H1 (cell line): ENCODE measurements at regions not wholly inside any gene's neighbourhood (a gene's known extent, or its start where the extent isn't known, plus 50 kb on each side); places are given as distances from the start of the nearest gene placed in this dataset.

Experiments used
- CTCF ChIA-PET: fragments of 300-600 bp; sonication (Branson Sonifier 250); formaldehyde crosslinking; loops from one replicate; lab custom pipeline; 2021; ENCODE audit not compliant: partially characterized antibody; lab: Charles Lee
- POLR2A ChIA-PET: fragments of 300-600 bp; sonication (Branson Sonifier 250); formaldehyde crosslinking; loops from one replicate; lab custom pipeline; 2021; ENCODE audit warnings: inconsistent platforms; ENCODE audit not compliant: partially characterized antibody; lab: Charles Lee
- DNase-seq, 2 experiments: peaks; one replicate each; pipeline versions ENCODE4 v3.0.0 to v3.0.0-alpha.2; 2010 to 2022; ENCODE audit warnings: low spot score in 2 of 2, low read depth in 1 of 2, mixed read lengths in 1 of 2
- FAIRE-seq: peaks from 2 replicates; lab custom pipeline; 2011; peaks lifted over from hg19 to GRCh38; lab: Jason Lieb, UNC
- H2AFZ ChIP-seq: 2 replicates; pipeline ENCODE4 v1.8.1; 2012; ENCODE audit warnings: low read length, inconsistent platforms
- H2AK5ac ChIP-seq: 2 replicates; pipeline ENCODE4 v1.6.1; 2013; ENCODE audit warnings: low read depth, low read length
- H2BK120ac ChIP-seq: replicated peaks from 2 replicates; pipeline ENCODE3; 2013; ENCODE audit warnings: low read depth, low read length, inconsistent platforms
- H2BK12ac ChIP-seq: 2 replicates; pipeline ENCODE4 v1.6.1; 2013; ENCODE audit warnings: low read depth, low read length
- H2BK15ac ChIP-seq: 2 replicates; pipeline ENCODE4 v1.6.1; 2013; ENCODE audit warnings: low read length
- H2BK20ac ChIP-seq: 2 replicates; pipeline ENCODE4 v1.6.1; 2013; ENCODE audit warnings: low read length
- H2BK5ac ChIP-seq: 2 replicates; pipeline ENCODE4 v1.6.1; 2013; ENCODE audit warnings: low read depth, low read length
- H3K14ac ChIP-seq: 2 replicates; pipeline ENCODE4 v1.6.1; 2013; ENCODE audit warnings: inconsistent platforms; ENCODE audit not compliant: insufficient read length
- H3K18ac ChIP-seq: 2 replicates; pipeline ENCODE4 v1.6.1; 2013; ENCODE audit warnings: low read length; ENCODE audit errors: extremely low read depth
- H3K23ac ChIP-seq: 2 replicates; pipeline ENCODE4 v1.6.1; 2013; ENCODE audit warnings: inconsistent platforms; ENCODE audit not compliant: insufficient read length
- H3K23me2 ChIP-seq: 2 replicates; pipeline ENCODE4 v1.6.1; 2013; ENCODE audit warnings: low read depth, low read length
- H3K27ac ChIP-seq: 2 replicates; pipeline ENCODE4 v1.6.1; 2011; ENCODE audit warnings: low read depth, low read length, inconsistent platforms
- H3K27me3 ChIP-seq, 4 experiments: replicated peaks in 1 of 4; 1 replicate in 1 of 4; 2 replicates in 3 of 4; pipeline versions ENCODE4 v1.6.1 to v1.8.1; 2011 to 2013; ENCODE audit warnings: low read length in 3 of 4, mild to moderate bottlenecking in 3 of 4, inconsistent platforms in 2 of 4, mixed read lengths in 2 of 4, moderate library complexity in 1 of 4; ENCODE audit not compliant: control insufficient read depth in 3 of 4, insufficient read depth in 3 of 4; ENCODE audit errors: extremely low read depth in 1 of 4
- H3K36me3 ChIP-seq, 4 experiments: 2 replicates each; pipeline versions ENCODE4 v1.6.1 to v1.8.1; 2011 to 2013; ENCODE audit warnings: mild to moderate bottlenecking in 4 of 4, low read length in 3 of 4, moderate library complexity in 2 of 4, control low read depth in 1 of 4, inconsistent platforms in 1 of 4; ENCODE audit not compliant: insufficient read depth in 4 of 4, control insufficient read depth in 2 of 4
- H3K4ac ChIP-seq: replicated peaks from 2 replicates; pipeline ENCODE3; 2013; ENCODE audit warnings: low read length, low read depth, mixed read lengths, inconsistent platforms; ENCODE audit not compliant: insufficient read length
- H3K4me1 ChIP-seq, 4 experiments: replicated peaks in 1 of 4; 1 replicate in 1 of 4; 2 replicates in 3 of 4; pipeline versions ENCODE4 v1.6.1 to v1.8.1; 2011 to 2013; ENCODE audit warnings: low read length in 3 of 4, inconsistent platforms in 2 of 4, mixed read lengths in 1 of 4; ENCODE audit not compliant: insufficient read depth in 4 of 4, control insufficient read depth in 3 of 4
- H3K4me2 ChIP-seq, 2 experiments: 2 replicates each; pipeline versions ENCODE4 v1.6.1 to v1.8.1; 2011 to 2013; ENCODE audit warnings: low read depth in 2 of 2, low read length in 2 of 2, control low read depth in 1 of 2, inconsistent platforms in 1 of 2, mild to moderate bottlenecking in 1 of 2; ENCODE audit not compliant: insufficient read depth in 1 of 2
- H3K4me3 ChIP-seq, 4 experiments: fragments of 200-600, 300-600 bp in 1 of 4; sonication (generic), shearing (Covaris generic), sonication (Bioruptor Twin) in 1 of 4; 2 replicates each; pipeline versions ENCODE4 v1.5.1 to v1.8.1; 2011 to 2016; ENCODE audit warnings: low read length in 4 of 4, low read depth in 3 of 4, control low read depth in 2 of 4, inconsistent platforms in 2 of 4, mild to moderate bottlenecking in 2 of 4, mixed read lengths in 1 of 4, moderate library complexity in 1 of 4; ENCODE audit not compliant: insufficient read depth in 2 of 4; ENCODE audit errors: extremely low read depth in 1 of 4
- H3K56ac ChIP-seq: replicated peaks from 2 replicates; pipeline ENCODE3; 2013; ENCODE audit warnings: low read depth, mild to moderate bottlenecking, mixed read lengths, low read length, inconsistent platforms; ENCODE audit not compliant: insufficient read length
- H3K79me1 ChIP-seq: 2 replicates; pipeline ENCODE4 v1.6.1; 2013; ENCODE audit warnings: low read depth, low read length, control low read depth
- H3K79me2 ChIP-seq, 2 experiments: 2 replicates each; pipeline versions ENCODE4 v1.6.1 to v1.8.1; 2012 to 2013; ENCODE audit warnings: low read length in 2 of 2, mild to moderate bottlenecking in 2 of 2, inconsistent platforms in 1 of 2; ENCODE audit not compliant: insufficient read depth in 2 of 2, control insufficient read depth in 1 of 2
- H3K9ac ChIP-seq, 4 experiments: replicated peaks in 1 of 4; 1 replicate in 1 of 4; 2 replicates in 3 of 4; pipeline versions ENCODE4 v1.6.1 to v1.8.1; 2011 to 2013; ENCODE audit warnings: low read depth in 3 of 4, low read length in 3 of 4, control low read depth in 2 of 4, mild to moderate bottlenecking in 2 of 4, moderate library complexity in 2 of 4, inconsistent platforms in 1 of 4; ENCODE audit errors: extremely low read depth in 1 of 4
- H3K9me3 ChIP-seq, 2 experiments: 2 replicates each; pipeline versions ENCODE4 v1.6.1 to v1.8.1; 2012 to 2013; ENCODE audit warnings: mild to moderate bottlenecking in 2 of 2, moderate library complexity in 2 of 2, control low read depth in 1 of 2, inconsistent platforms in 1 of 2, low read depth in 1 of 2, low read length in 1 of 2, mixed read lengths in 1 of 2; ENCODE audit not compliant: insufficient read depth in 2 of 2
- H4K20me1 ChIP-seq, 2 experiments: replicated peaks in 1 of 2; 2 replicates each; pipeline versions ENCODE3 to v1.8.1; 2011 to 2013; ENCODE audit warnings: inconsistent platforms in 2 of 2, low read length in 2 of 2, mild to moderate bottlenecking in 1 of 2; ENCODE audit not compliant: insufficient read depth in 2 of 2, control insufficient read depth in 1 of 2
- H4K5ac ChIP-seq: 2 replicates; pipeline ENCODE4 v1.6.1; 2013; ENCODE audit warnings: low read length, low read depth, mixed read lengths, inconsistent platforms; ENCODE audit not compliant: insufficient read length
- H4K8ac ChIP-seq: 2 replicates; pipeline ENCODE4 v1.8.0; 2013; ENCODE audit warnings: mild to moderate bottlenecking, moderate library complexity, low read length, inconsistent platforms; ENCODE audit not compliant: insufficient read depth; ENCODE audit errors: extremely low read depth
- H4K91ac ChIP-seq: replicated peaks from 2 replicates; pipeline ENCODE3; 2013; ENCODE audit warnings: low read length, mixed read lengths, inconsistent platforms; ENCODE audit not compliant: insufficient read length
- BCL11A ChIP-seq, 2 experiments: IDR thresholded peaks; one replicate each; pipeline ENCODE4 v1.6.1; 2011; ENCODE audit warnings: low read depth in 2 of 2, low read length in 2 of 2, mild to moderate bottlenecking in 2 of 2
- BRCA1 ChIP-seq: IDR thresholded peaks from 2 replicates; pipeline ENCODE4 v1.6.1; 2012; ENCODE audit warnings: low read depth, low read length, improper control_type of control experiment
- CBX5 ChIP-seq: fragments of 300-800, 300-1000 bp; sonication (generic); IDR thresholded peaks from 2 replicates; pipeline ENCODE4 v1.7.1; 2016; ENCODE audit warnings: antibody characterized with exemption, low read length, low read depth
- CBX8 ChIP-seq: fragments of 300-800, 300-1000 bp; sonication (generic); IDR thresholded peaks from 2 replicates; pipeline ENCODE4 v1.7.1; 2016; ENCODE audit warnings: low read depth, low read length, borderline replicate concordance
- CREB1 ChIP-seq: IDR thresholded peaks from 2 replicates; pipeline ENCODE4 v1.6.1; 2012; ENCODE audit warnings: inconsistent platforms
- FOSL1 ChIP-seq: IDR thresholded peaks from 2 replicates; pipeline ENCODE4 v1.6.1; 2011; ENCODE audit warnings: mild to moderate bottlenecking, low read depth, low read length, moderate library complexity; ENCODE audit not compliant: insufficient read depth
- HDAC2 ChIP-seq, 2 experiments: fragments of 300-600 bp in 1 of 2; sonication (generic) in 1 of 2; IDR thresholded peaks; 2 replicates each; pipeline ENCODE4 v1.6.1; 2011 to 2012; ENCODE audit warnings: low read depth in 2 of 2, low read length in 2 of 2, mild to moderate bottlenecking in 2 of 2, moderate library complexity in 2 of 2, borderline replicate concordance in 1 of 2, inconsistent platforms in 1 of 2
- RAD21 ChIP-seq, 2 experiments: IDR thresholded peaks in 1 of 2; conservative IDR thresholded peaks in 1 of 2; 2 replicates each; pipeline ENCODE4 v1.6.1; 2011; ENCODE audit warnings: low read depth in 2 of 2, low read length in 2 of 2, improper control_type of control experiment in 1 of 2, inconsistent platforms in 1 of 2, mild to moderate bottlenecking in 1 of 2, moderate library complexity in 1 of 2
- SIRT6 ChIP-seq: IDR thresholded peaks from one replicate; pipeline ENCODE4 v1.7.1; 2012; ENCODE audit warnings: low read length, inconsistent platforms
- SIX5 ChIP-seq: IDR thresholded peaks from 2 replicates; pipeline ENCODE4 v1.6.1; 2011; ENCODE audit warnings: mild to moderate bottlenecking, low read depth, low read length
- SRF ChIP-seq: IDR thresholded peaks from 2 replicates; pipeline ENCODE4 v1.6.1; 2011; ENCODE audit warnings: mild to moderate bottlenecking, low read depth, low read length, moderate library complexity
- TAF1 ChIP-seq: IDR thresholded peaks from 2 replicates; pipeline ENCODE4 v1.6.1; 2011; ENCODE audit warnings: mild to moderate bottlenecking, low read depth, low read length
- TEAD4 ChIP-seq: IDR thresholded peaks from 2 replicates; pipeline ENCODE4 v1.6.1; 2012; ENCODE audit warnings: low read depth, low read length, inconsistent platforms, mixed read lengths
- USF2 ChIP-seq: IDR thresholded peaks from 2 replicates; pipeline ENCODE4 v1.6.1; 2011; ENCODE audit warnings: low read length, improper control_type of control experiment
- WGBS, 2 experiments: shearing (Covaris generic) in 1 of 2; methylation state at CpG; one replicate each; pipeline versions ENCODE4 v1.1.6 to v1.1.7; 2013 to 2015; ENCODE audit warnings: low lambda C conversion rate in 2 of 2, mixed read lengths in 2 of 2, inconsistent platforms in 1 of 2, low coverage in 1 of 2, missing lambda C conversion rate in 1 of 2; ENCODE audit not compliant: insufficient replicate concordance in 2 of 2, insufficient coverage in 1 of 2, insufficient read length in 1 of 2; ENCODE audit errors: extremely low coverage in 1 of 2, missing lambda C conversion rate in 1 of 2; 5-methylcytosine and 5-hydroxymethylcytosine counted together

DNA sequence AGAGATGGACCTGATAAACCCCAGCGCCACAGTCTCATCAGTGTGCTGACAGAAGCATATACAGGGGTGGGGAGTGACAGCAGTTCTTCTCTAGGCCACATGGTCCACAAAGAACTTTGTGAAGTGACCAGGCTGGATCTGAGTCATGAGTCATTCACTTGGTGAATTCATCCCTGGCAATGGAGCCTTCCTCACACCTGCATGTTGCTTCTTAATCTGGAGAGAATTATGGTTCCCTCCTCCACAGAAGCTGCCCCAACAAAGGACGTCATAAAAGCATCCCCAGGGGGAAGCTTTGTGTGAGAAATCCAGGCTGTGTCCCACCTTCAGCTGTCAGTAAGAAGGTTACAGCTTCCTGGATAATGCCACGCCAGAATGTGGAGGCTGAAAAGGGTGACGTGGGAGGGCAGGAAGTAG, 215.6 kb upstream of the MAF start:
- no peak overlapping the region for H2BK5ac ChIP-seq
- H3K4me2 ChIP-seq = no peak overlapping the region
- no peak overlapping the region for H2BK120ac ChIP-seq
- no peak overlapping the region for H3K4ac ChIP-seq
- no peak overlapping the region for H3K27ac ChIP-seq
- H4K5ac ChIP-seq = no peak overlapping the region
- POLR2A ChIA-PET = no interaction called here
- H2BK20ac ChIP-seq = no peak overlapping the region
- H2BK15ac ChIP-seq = no peak overlapping the region
- no peaks in the 10 kb centered on the region for H3K36me3 ChIP-seq
- no peak for DNase-seq
- no peak overlapping the region for H2AK5ac ChIP-seq
- CTCF ChIA-PET = interaction anchor here (1.2 kb wide), 1 partner anchor 553 kb away, joined by 3 read pairs; no protein-coding TSS in a partner anchor
- no peaks in the 10 kb centered on the region; a peak in 1 of 7 replicates for H3K4me1 ChIP-seq
- H3K56ac ChIP-seq = no peak overlapping the region
- no peak overlapping the region for H4K8ac ChIP-seq
- WGBS, 2 experiments = 96% methylated on average over 4 of the region's 4 CpGs; no CpG with 5 or more reads in 1 of the 2 experiments
- H3K9ac ChIP-seq = no peak overlapping the region
- TF ChIP-seq TEAD4 = no peak
- TF ChIP-seq SIX5 = no peak
- no peak for TF ChIP-seq USF2
- TF ChIP-seq RAD21 (IDR thresholded peaks at IDR 0.05 in 1 of 2, conservative IDR thresholded peaks at IDR 0.05 in 1 of 2; ENCODE audit: low read depth in 2 of 2, low read length in 2 of 2) = no peak
- TF ChIP-seq CBX5 = no peak
- TF ChIP-seq CBX8 = no peak
- TF ChIP-seq FOSL1 = no peak
- TF ChIP-seq BRCA1 = no peak
- no peak for TF ChIP-seq SIRT6
- no peak for TF ChIP-seq HDAC2 (IDR thresholded peaks at IDR 0.05; ENCODE audit: borderline replicate concordance in 1 of 2, low read depth in 2 of 2, low read length in 2 of 2)
- TF ChIP-seq CREB1 = no peak
- TF ChIP-seq BCL11A (IDR thresholded peaks at IDR 0.05; ENCODE audit: low read depth in 2 of 2, low read length in 2 of 2) = no peak
- TF ChIP-seq TAF1 = no peak
- no peak for TF ChIP-seq SRF
- TF ChIP-seq, all 59 proteins: peak for 0
- H4K91ac ChIP-seq = no peak overlapping the region
- no peaks in the 10 kb centered on the region for H3K23me2 ChIP-seq
- H2AFZ ChIP-seq = no peak overlapping the region
- H3K79me1 ChIP-seq = no peaks in the 10 kb centered on the region
- H3K18ac ChIP-seq = no peak overlapping the region
- no peak for FAIRE-seq
- H3K79me2 ChIP-seq = no peaks in the 10 kb centered on the region
- no peak overlapping the region for H2BK12ac ChIP-seq
- no peaks in the 10 kb centered on the region for H4K20me1 ChIP-seq
- no peaks in the 10 kb centered on the region for H3K9me3 ChIP-seq
- no peak overlapping the region for H3K4me3 ChIP-seq
- no peak overlapping the region for H3K23ac ChIP-seq
- H3K14ac ChIP-seq = no peak overlapping the region
- H3K27me3 ChIP-seq = no peaks in the 10 kb centered on the region
